ENCODE measurements at regions not wholly inside any gene's neighbourhood (a gene's known extent, or its start where the extent isn't known, plus 50 kb on each side); places are given as distances from the start of the nearest gene placed in this dataset.

- CTCF ChIA-PET, result no interaction called here
- no peaks in the 10 kb centered on the region for H3K9me2 ChIP-seq (ENCODE audit: insufficient read depth)
- H3K79me2 ChIP-seq (ENCODE audit: low read depth), result no peaks in the 10 kb centered on the region
- TF ChIP-seq CTCF (conservative IDR thresholded peaks at IDR 0.05), result no peak
- TF ChIP-seq EZH2 (IDR thresholded peaks at IDR 0.05; ENCODE audit: low read depth), result no peak
- H4K20me1 ChIP-seq (ENCODE audit: insufficient read depth), result no peaks in the 10 kb centered on the region; the same call in 1 of the 2 replicates
- BruUV-seq (replicated peaks), result no TSS peak
- no peaks in the 10 kb centered on the region for H3K9me3 ChIP-seq (ENCODE audit: insufficient read depth, low read depth)
- no peak overlapping the region for H3K27ac ChIP-seq
- no peak for DNase-seq
- peaks cover 37% of the 10 kb centered on the region for H3K27me3 ChIP-seq (ENCODE audit: insufficient read depth, low read depth)
- H2AFZ ChIP-seq, result no peak overlapping the region
- no peaks in the 10 kb centered on the region for H3F3A ChIP-seq (ENCODE audit: insufficient read depth, low read depth)
- no peak overlapping the region for H3K4me2 ChIP-seq
- H3K4me1 ChIP-seq (replicated peaks; ENCODE audit: insufficient read depth), result no peaks in the 10 kb centered on the region
- no peak overlapping the region for H3K4me3 ChIP-seq
- POLR2A ChIA-PET (ENCODE audit: unreplicated experiment), result no interaction called here
- no peaks in the 10 kb centered on the region for H3K36me3 ChIP-seq (ENCODE audit: low read depth)
- intact Hi-C loops (cut with micrococcal nuclease; ENCODE audit: unreplicated experiment), result no loop called here
Observed at GRCh38 chr3:124395162-124395561, 335.1 kb upstream of the UMPS start.

GRCh38 chr3:124395584-124396338 is 334.5 kb upstream of the UMPS start:
- Histone ChIP-seq H3K9me2 (ENCODE audit: insufficient read depth) (no peaks in the 10 kb centered on the region), H3K79me2 (ENCODE audit: low read depth) (no peaks in the 10 kb centered on the region), H3K4me1 (replicated peaks; ENCODE audit: insufficient read depth) (no peaks in the 10 kb centered on the region), H3K27ac (no peak overlapping the region), H3K27me3 (ENCODE audit: insufficient read depth, low read depth) (peaks cover 38% of the 10 kb centered on the region), H3F3A (ENCODE audit: insufficient read depth, low read depth) (no peaks in the 10 kb centered on the region), H3K4me3 (no peak overlapping the region), H3K9me3 (ENCODE audit: insufficient read depth, low read depth) (no peaks in the 10 kb centered on the region), H3K36me3 (ENCODE audit: low read depth) (no peaks in the 10 kb centered on the region), H2AFZ (no peak overlapping the region), H3K4me2 (no peak overlapping the region), H4K20me1 (ENCODE audit: insufficient read depth) (no peaks in the 10 kb centered on the region; the same call in 1 of the 2 replicates)
- no peak for DNase-seq
- TF ChIP-seq EZH2 (IDR thresholded peaks at IDR 0.05; ENCODE audit: low read depth) (no peak), CTCF (conservative IDR thresholded peaks at IDR 0.05) (no peak)
- no TSS peak for BruUV-seq (replicated peaks)
- intact Hi-C loops (cut with micrococcal nuclease; ENCODE audit: unreplicated experiment), result no loop called here
- ChIA-PET CTCF (interaction anchor here (0.6 kb wide), 1 partner anchor 33 kb away, joined by 3 read pairs; no protein-coding TSS in a partner anchor), POLR2A (ENCODE audit: unreplicated experiment) (no interaction called here)

DNA sequence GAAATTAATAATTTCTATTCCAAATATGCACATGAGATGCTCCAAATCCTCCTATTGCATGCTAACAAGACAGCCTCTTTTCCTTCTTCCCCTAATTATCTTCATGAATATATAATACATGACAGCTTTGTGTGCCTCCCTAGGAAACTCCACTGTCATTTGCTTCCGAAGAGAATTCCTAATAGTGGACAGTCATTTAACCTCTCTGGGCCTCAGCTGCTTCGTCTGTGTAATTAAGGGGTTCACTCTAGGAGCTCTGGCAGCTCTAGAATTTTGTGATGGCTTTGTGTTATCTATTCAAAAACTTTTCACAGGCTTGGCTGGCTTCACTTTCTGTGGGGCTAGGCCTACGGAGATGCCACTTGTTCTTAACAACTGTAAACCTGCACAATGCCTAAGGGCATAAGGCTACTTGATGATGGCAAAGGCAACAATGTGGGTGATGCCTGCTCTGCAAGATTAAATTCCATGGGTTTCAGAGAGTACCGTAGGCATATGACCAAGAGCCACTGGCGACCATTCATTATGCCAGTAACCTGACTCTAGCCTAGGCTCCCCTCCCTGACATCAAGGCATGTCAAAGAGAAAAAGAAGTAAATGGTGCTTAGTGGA is 333.8 kb upstream of the UMPS start:
- Histone ChIP-seq H2AFZ (no peak overlapping the region), H3K36me3 (ENCODE audit: low read depth) (no peaks in the 10 kb centered on the region), H3K9me2 (ENCODE audit: insufficient read depth) (no peaks in the 10 kb centered on the region), H3K27ac (no peak overlapping the region), H3K4me2 (no peak overlapping the region), H3K4me3 (no peak overlapping the region), H4K20me1 (ENCODE audit: insufficient read depth) (no peaks in the 10 kb centered on the region; the same call in 1 of the 2 replicates), H3K4me1 (replicated peaks; ENCODE audit: insufficient read depth) (no peaks in the 10 kb centered on the region), H3K79me2 (ENCODE audit: low read depth) (no peaks in the 10 kb centered on the region), H3K9me3 (ENCODE audit: insufficient read depth, low read depth) (no peaks in the 10 kb centered on the region), H3F3A (ENCODE audit: insufficient read depth, low read depth) (no peaks in the 10 kb centered on the region), H3K27me3 (ENCODE audit: insufficient read depth, low read depth) (peaks cover 40% of the 10 kb centered on the region)
- no peak for TF ChIP-seq CTCF (conservative IDR thresholded peaks at IDR 0.05)
- TF ChIP-seq EZH2 (IDR thresholded peaks at IDR 0.05; ENCODE audit: low read depth), result no peak
- ChIA-PET CTCF (interaction anchor here (0.6 kb wide), 1 partner anchor 32 kb away, joined by 3 read pairs; no protein-coding TSS in a partner anchor), POLR2A (ENCODE audit: unreplicated experiment) (no interaction called here)
- DNase-seq, result no peak
- intact Hi-C loops (cut with micrococcal nuclease; ENCODE audit: unreplicated experiment), result no loop called here
- BruUV-seq (replicated peaks), result no TSS peak
